Calu3 (cell line): ENCODE measurements at regions not wholly inside any gene's neighbourhood (a gene's known extent, or its start where the extent isn't known, plus 50 kb on each side); places are given as distances from the start of the nearest gene placed in this dataset.

Experiments used
- BruUV-seq: library from RNA; stranded (reverse); fragments of 400-500 nt; replicated peaks from 2 replicates; lab custom pipeline; 2021; lab: Mats Ljungman, UMichigan
- CTCF ChIA-PET: fragments of 300-600 bp; sonication (Branson Sonifier 250); formaldehyde crosslinking; loops from one replicate; lab custom pipeline; 2022; ENCODE audit warnings: antibody characterized with exemption; lab: Charles Lee
- DNase-seq: peaks from one replicate; pipeline ENCODE4 v3.0.0; 2022
- H3K27ac Mint-ChIP-seq: one replicate; pipeline ENCODE4 v1.8.0; 2022; ENCODE audit warnings: mixed read lengths; ENCODE audit not compliant: unreplicated experiment
- H3K27me3 Mint-ChIP-seq: one replicate; pipeline ENCODE4 v1.8.0; 2022; ENCODE audit warnings: mixed read lengths; ENCODE audit not compliant: unreplicated experiment
- H3K36me3 Mint-ChIP-seq: one replicate; pipeline ENCODE4 v1.8.0; 2022; ENCODE audit warnings: mild to moderate bottlenecking, moderate library complexity, mixed read lengths; ENCODE audit not compliant: insufficient read depth, unreplicated experiment
- H3K4me1 Mint-ChIP-seq: one replicate; pipeline ENCODE4 v1.8.0; 2022; ENCODE audit warnings: mild to moderate bottlenecking, low read depth, mixed read lengths; ENCODE audit not compliant: unreplicated experiment
- H3K4me3 Mint-ChIP-seq: one replicate; pipeline ENCODE4 v1.8.0; 2022; ENCODE audit warnings: mild to moderate bottlenecking, low read depth, moderate library complexity, mixed read lengths; ENCODE audit not compliant: unreplicated experiment
- H3K9me3 Mint-ChIP-seq: one replicate; pipeline ENCODE4 v1.8.0; 2022; ENCODE audit warnings: low read depth, mixed read lengths; ENCODE audit not compliant: unreplicated experiment
- CTCF ChIP-seq: fragments of 200-600 bp; IDR thresholded peaks from one replicate; pipeline ENCODE4 v1.8.0; 2022; ENCODE audit warnings: antibody characterized with exemption; ENCODE audit not compliant: unreplicated experiment
- intact Hi-C: fragments of 100-400 bp; cut with micrococcal nuclease; formaldehyde crosslinking; loops from one replicate; pipeline ENCODE4 v1.10.0; 2022; ENCODE audit not compliant: unreplicated experiment

- intact Hi-C loops: loop anchor here (10.0 kb wide), 1 partner anchor 224 kb away; no protein-coding TSS in a partner anchor
- no peak overlapping the region for H3K4me3 Mint-ChIP-seq
- no peaks in the 10 kb centered on the region for H3K9me3 Mint-ChIP-seq
- H3K4me1 Mint-ChIP-seq: no peaks in the 10 kb centered on the region
- no peak for DNase-seq
- no TSS peak for BruUV-seq
- H3K27me3 Mint-ChIP-seq: no peaks in the 10 kb centered on the region
- CTCF ChIA-PET: no interaction called here
- no peaks in the 10 kb centered on the region for H3K36me3 Mint-ChIP-seq
- H3K27ac Mint-ChIP-seq: no peak overlapping the region
- TF ChIP-seq CTCF: no peak
Observed at GRCh38 chr13:85729296-85729695, 69.9 kb downstream of the SLITRK6 start.

- no peaks in the 10 kb centered on the region for H3K27me3 Mint-ChIP-seq
- intact Hi-C loops: loop anchor here (10.0 kb wide), 1 partner anchor 224 kb away; no protein-coding TSS in a partner anchor
Observed at GRCh38 chr13:85728811-85729210, 70.4 kb downstream of the SLITRK6 start.

GRCh38 chr13:85725433-85725832, 73.8 kb downstream of the SLITRK6 start:
- DNase-seq: no peak

More at GRCh38 chr13:85728811-85729210, 70.4 kb downstream of the SLITRK6 start:
- no peak for TF ChIP-seq CTCF
- Mint-ChIP-seq H3K27ac (no peak overlapping the region), H3K4me1 (no peaks in the 10 kb centered on the region), H3K4me3 (no peak overlapping the region), H3K9me3 (no peaks in the 10 kb centered on the region), H3K36me3 (no peaks in the 10 kb centered on the region)
- no peak for DNase-seq
- CTCF ChIA-PET: no interaction called here
- BruUV-seq: no TSS peak

GRCh38 chr13:85724546-85725432, 74.4 kb downstream of the SLITRK6 start:
- no peaks in the 10 kb centered on the region for H3K9me3 Mint-ChIP-seq
- BruUV-seq: no TSS peak
- intact Hi-C loops: loop anchor here (10.0 kb wide), 1 partner anchor 220 kb away; no protein-coding TSS in a partner anchor
- TF ChIP-seq CTCF: no peak
- CTCF ChIA-PET: no interaction called here
- no peaks in the 10 kb centered on the region for H3K4me1 Mint-ChIP-seq
- H3K27ac Mint-ChIP-seq: no peak overlapping the region
- no peaks in the 10 kb centered on the region for H3K36me3 Mint-ChIP-seq
- no peak overlapping the region for H3K4me3 Mint-ChIP-seq
- DNase-seq: no peak
- no peaks in the 10 kb centered on the region for H3K27me3 Mint-ChIP-seq

More at GRCh38 chr13:85725433-85725832, 73.8 kb downstream of the SLITRK6 start:
- intact Hi-C loops: loop anchor here (10.0 kb wide), 1 partner anchor 221 kb away; no protein-coding TSS in a partner anchor
- no TSS peak for BruUV-seq
- Mint-ChIP-seq H3K4me1 (no peaks in the 10 kb centered on the region), H3K27ac (no peak overlapping the region), H3K36me3 (no peaks in the 10 kb centered on the region), H3K9me3 (no peaks in the 10 kb centered on the region), H3K4me3 (no peak overlapping the region), H3K27me3 (no peaks in the 10 kb centered on the region)
- no peak for TF ChIP-seq CTCF
- CTCF ChIA-PET: no interaction called here
